ENCODE measurements at regions not wholly inside any gene's neighbourhood (a gene's known extent, or its start where the extent isn't known, plus 50 kb on each side); places are given as distances from the start of the nearest gene placed in this dataset.

- TF ChIP-seq SIN3A (IDR thresholded peaks at IDR 0.05; ENCODE audit: borderline replicate concordance, insufficient read depth, low read depth, low read length) (no peak), REST (IDR thresholded peaks at IDR 0.05; ENCODE audit: insufficient read depth in 1 of 2, low read depth in 2 of 2, low read length in 1 of 2) (no peak), TCF7L2 (IDR thresholded peaks at IDR 0.05; ENCODE audit: low read depth, low read length) (no peak), CTCF (IDR thresholded peaks at IDR 0.05) (no peak), POLR2AphosphoS5 (IDR thresholded peaks at IDR 0.05; ENCODE audit: low read depth, low read length) (no peak)
- intact Hi-C loops (cut with micrococcal nuclease; ENCODE audit: unreplicated experiment) (loop anchor here (10.0 kb wide), 1 partner anchor 662 kb away; no protein-coding TSS in a partner anchor), in situ Hi-C loops (cut with HindIII; ENCODE audit: low pct_unique_long_range_greater_than_20kb, low sequenced_read_pairs) (no loop called here)
- ATAC-seq (no peak), DNase-seq (ENCODE audit: low read depth, low spot score) (no peak)
- no peak overlapping the region for H3K4me3 ChIP-seq (ENCODE audit: low read depth in 2 of 2, low read length in 2 of 2)
- no peaks in the 10 kb centered on the region for H3K4me1 ChIP-seq (ENCODE audit: control insufficient read depth, insufficient read depth, low read length)
- H3K27ac ChIP-seq (ENCODE audit: low read length): no peak overlapping the region
- ChIA-PET POLR2A (no interaction called here), CTCF (no interaction called here)
- H3K9me3 ChIP-seq (ENCODE audit: control insufficient read depth, insufficient read depth, low read depth, low read length): peaks cover 3% of the 10 kb centered on the region; the same call in 1 of the 2 replicates
- BruUV-seq (replicated peaks): no TSS peak
- no peaks in the 10 kb centered on the region for H3K36me3 ChIP-seq (ENCODE audit: control insufficient read depth, insufficient read depth, low read length)
- no peaks in the 10 kb centered on the region for H3K27me3 ChIP-seq (ENCODE audit: control insufficient read depth, insufficient read depth, low read length)
These were observed 628.1 kb downstream of the LMO4 start for GRCh38 chr1:87956750-87957149.

- ChIA-PET POLR2A (no interaction called here), CTCF (no interaction called here)
- Histone ChIP-seq H3K27me3 (ENCODE audit: control insufficient read depth, insufficient read depth, low read length) (no peaks in the 10 kb centered on the region), H3K4me1 (ENCODE audit: control insufficient read depth, insufficient read depth, low read length) (no peaks in the 10 kb centered on the region), H3K4me3 (ENCODE audit: low read depth in 2 of 2, low read length in 2 of 2) (no peak overlapping the region), H3K36me3 (ENCODE audit: control insufficient read depth, insufficient read depth, low read length) (no peaks in the 10 kb centered on the region), H3K27ac (ENCODE audit: low read length) (no peak overlapping the region), H3K9me3 (ENCODE audit: control insufficient read depth, insufficient read depth, low read depth, low read length) (peaks cover 3% of the 10 kb centered on the region; the same call in 1 of the 2 replicates)
- ATAC-seq (no peak), DNase-seq (ENCODE audit: low read depth, low spot score) (no peak)
- in situ Hi-C loops (cut with HindIII; ENCODE audit: low pct_unique_long_range_greater_than_20kb, low sequenced_read_pairs): no loop called here
- no TSS peak for BruUV-seq (replicated peaks)
- intact Hi-C loops (cut with micrococcal nuclease; ENCODE audit: unreplicated experiment): loop anchor here (10.0 kb wide), 1 partner anchor 663 kb away; no protein-coding TSS in a partner anchor
- TF ChIP-seq POLR2AphosphoS5 (IDR thresholded peaks at IDR 0.05; ENCODE audit: low read depth, low read length): no peak
- no peak for TF ChIP-seq TCF7L2 (IDR thresholded peaks at IDR 0.05; ENCODE audit: low read depth, low read length)
- TF ChIP-seq CTCF (IDR thresholded peaks at IDR 0.05): no peak
- no peak for TF ChIP-seq SIN3A (IDR thresholded peaks at IDR 0.05; ENCODE audit: borderline replicate concordance, insufficient read depth, low read depth, low read length)
- no peak for TF ChIP-seq REST (IDR thresholded peaks at IDR 0.05; ENCODE audit: insufficient read depth in 1 of 2, low read depth in 2 of 2, low read length in 1 of 2)
These were observed 628.7 kb downstream of the LMO4 start for GRCh38 chr1:87957331-87957730.

Data from Panc1 (cell line).